GM12891 (cell line): ENCODE measurements at regions not wholly inside any gene's neighbourhood (a gene's known extent, or its start where the extent isn't known, plus 50 kb on each side); places are given as distances from the start of the nearest gene placed in this dataset.

ENCODE experiments used
- POLR2A ChIP-seq: IDR thresholded peaks from 2 replicates; pipeline ENCODE4 v1.6.1; 2011; ENCODE audit warnings: low read depth, low read length, control low read depth
- POLR2AphosphoS5 ChIP-seq: IDR thresholded peaks from 2 replicates; pipeline ENCODE4 v1.6.1; 2011; ENCODE audit warnings: low read depth, low read length, control low read depth
- POU2F2 ChIP-seq: IDR thresholded peaks from 2 replicates; pipeline ENCODE4 v1.6.1; 2011; ENCODE audit warnings: low read depth, mild to moderate bottlenecking, control low read depth, low read length, moderate library complexity
- SPI1 ChIP-seq: IDR thresholded peaks from 2 replicates; pipeline ENCODE4 v1.6.1; 2011; ENCODE audit warnings: low read depth, low read length, control low read depth
- TAF1 ChIP-seq: IDR thresholded peaks from 2 replicates; pipeline ENCODE4 v1.6.1; 2011; ENCODE audit warnings: low read depth, low read length, control low read depth

GRCh38 chr1:201640624-201641023, 101.7 kb downstream of the NAV1 start:
- TF ChIP-seq POLR2A (no peak), TAF1 (no peak), POLR2AphosphoS5 (no peak), SPI1 (no peak), POU2F2 (no peak)
